SK-N-SH treated with all-trans-retinoic acid at 6 μM for 48 hours (cell line): ENCODE measurements at regions not wholly inside any gene's neighbourhood (a gene's known extent, or its start where the extent isn't known, plus 50 kb on each side); places are given as distances from the start of the nearest gene placed in this dataset.

Experiments
- ATAC-seq: fragments of 200-7000 bp; cut with Tn5 transposase; 3 replicates; pipeline ENCODE4 v1.9.1; 2020; ENCODE audit warnings: mild to moderate bottlenecking, moderate library complexity
- ARNTL ChIP-seq: fragments of 450-650 bp; formaldehyde crosslinking; IDR thresholded peaks from 2 replicates; pipeline ENCODE4 v1.5.0; 2020; ENCODE audit warnings: low read depth, mild to moderate bottlenecking, moderate library complexity, borderline replicate concordance
- BACH2 ChIP-seq: fragments of 250-450 bp; sonication (Bioruptor Pico); IDR thresholded peaks from 2 replicates; pipeline ENCODE4 v1.9.0; 2021; ENCODE audit warnings: mild to moderate bottlenecking, borderline replicate concordance
- CREB5 ChIP-seq: fragments of 250-450 bp; sonication (Bioruptor Pico); IDR thresholded peaks from 2 replicates; pipeline ENCODE4 v1.5.1; 2020; ENCODE audit warnings: low read depth, mild to moderate bottlenecking, moderate library complexity
- CSDC2 ChIP-seq: fragments of 250-450 bp; sonication (Bioruptor Pico); IDR thresholded peaks from 2 replicates; pipeline ENCODE4 v1.5.0; 2020; ENCODE audit warnings: mild to moderate bottlenecking, moderate library complexity
- CSRNP3 ChIP-seq: fragments of 250-450 bp; sonication (Bioruptor Pico); IDR thresholded peaks from 2 replicates; pipeline ENCODE4 v1.5.1; 2021; ENCODE audit warnings: mild to moderate bottlenecking, moderate library complexity
- ESRRG ChIP-seq: fragments of 250-450 bp; sonication (Bioruptor Pico); IDR thresholded peaks from 2 replicates; pipeline ENCODE4 v1.6.1; 2021; ENCODE audit warnings: mild to moderate bottlenecking
- GLIS3 ChIP-seq: fragments of 250-450 bp; sonication (Bioruptor Pico); IDR thresholded peaks from 2 replicates; pipeline ENCODE4 v1.5.0; 2020; ENCODE audit warnings: mild to moderate bottlenecking, moderate library complexity
- ISL1 ChIP-seq: fragments of 250-450 bp; sonication (Bioruptor Pico); IDR thresholded peaks from 2 replicates; pipeline ENCODE4 v2.1.2; 2022; ENCODE audit warnings: mild to moderate bottlenecking, moderate library complexity
- OSR1 ChIP-seq: fragments of 250-450 bp; sonication (Bioruptor Pico); IDR thresholded peaks from 2 replicates; pipeline ENCODE4 v1.8.0; 2022; ENCODE audit warnings: moderate library complexity, mild to moderate bottlenecking, inconsistent platforms
- PATZ1 ChIP-seq: fragments of 250-450 bp; sonication (Bioruptor Pico); IDR thresholded peaks from 2 replicates; pipeline ENCODE4 v1.8.0; 2020; ENCODE audit warnings: mild to moderate bottlenecking, moderate library complexity, borderline replicate concordance
- POU6F1 ChIP-seq: fragments of 250-450 bp; sonication (Bioruptor Pico); IDR thresholded peaks from 2 replicates; pipeline ENCODE4 v1.8.0; 2021; ENCODE audit warnings: low read depth, mild to moderate bottlenecking, moderate library complexity, borderline replicate concordance
- PPARA ChIP-seq: fragments of 250-450 bp; sonication (Bioruptor Pico); IDR thresholded peaks from 2 replicates; pipeline ENCODE4 v1.5.0; 2020; ENCODE audit warnings: mild to moderate bottlenecking, borderline replicate concordance
- RARB ChIP-seq: fragments of 250-450 bp; sonication (Bioruptor Pico); IDR thresholded peaks from 2 replicates; pipeline ENCODE4 v1.8.0; 2021; ENCODE audit warnings: mild to moderate bottlenecking, moderate library complexity
- SNAI2 ChIP-seq: fragments of 250-450 bp; sonication (Bioruptor Pico); IDR thresholded peaks from 2 replicates; pipeline ENCODE4 v1.5.0; 2020; ENCODE audit warnings: mild to moderate bottlenecking, moderate library complexity
- TCF4 ChIP-seq: fragments of 250-450 bp; sonication (Bioruptor Pico); IDR thresholded peaks from 2 replicates; pipeline ENCODE4 v1.8.0; 2021; ENCODE audit warnings: mild to moderate bottlenecking, moderate library complexity, borderline replicate concordance
- TOX ChIP-seq: fragments of 250-450 bp; sonication (Bioruptor Pico); IDR thresholded peaks from 2 replicates; pipeline ENCODE4 v1.8.0; 2021; ENCODE audit warnings: mild to moderate bottlenecking, moderate library complexity, borderline replicate concordance
- ZC3H10 ChIP-seq: fragments of 250-450 bp; sonication (Bioruptor Pico); IDR thresholded peaks from 2 replicates; pipeline ENCODE4 v1.5.1; 2021; ENCODE audit warnings: mild to moderate bottlenecking, moderate library complexity
- ZFP3 ChIP-seq: fragments of 250-450 bp; sonication (Bioruptor Pico); IDR thresholded peaks from 2 replicates; pipeline ENCODE4 v1.5.0; 2020; ENCODE audit warnings: mild to moderate bottlenecking, moderate library complexity
- ZFP30 ChIP-seq: fragments of 450-650 bp; formaldehyde crosslinking; IDR thresholded peaks from 2 replicates; pipeline ENCODE4 v1.5.0; 2022; ENCODE audit warnings: mild to moderate bottlenecking, moderate library complexity
- ZNF565 ChIP-seq: fragments of 450-650 bp; formaldehyde crosslinking; conservative IDR thresholded peaks from 2 replicates; pipeline ENCODE4 v1.5.0; 2020; ENCODE audit warnings: low read depth, mild to moderate bottlenecking, moderate library complexity
- ZNF70 ChIP-seq: fragments of 450-650 bp; formaldehyde crosslinking; IDR thresholded peaks from 2 replicates; pipeline ENCODE4 v1.5.0; 2020; ENCODE audit warnings: mild to moderate bottlenecking, moderate library complexity
- ZNF8 ChIP-seq: fragments of 450-650 bp; formaldehyde crosslinking; IDR thresholded peaks from 2 replicates; pipeline ENCODE4 v1.5.0; 2020; ENCODE audit warnings: mild to moderate bottlenecking, moderate library complexity

- no peak for TF ChIP-seq ZNF565 (CRISPR knock-in tag)
- TF ChIP-seq BACH2: no peak
- no peak for TF ChIP-seq TOX (CRISPR knock-in tag)
- no peak for TF ChIP-seq CSRNP3 (CRISPR knock-in tag)
- TF ChIP-seq ISL1 (CRISPR knock-in tag): 0 out of 2 replicates have a peak, but pooled peaks have one; percentile 10
- no peak for TF ChIP-seq GLIS3 (CRISPR knock-in tag)
- peak; percentile 73; the same call in 2 of the 3 replicates for ATAC-seq
Measured at GRCh38 chr7:19491821-19492452, 216.9 kb downstream of the POLR1F start.

GRCh38 chr7:19491371-19491770 is 217.5 kb downstream of the POLR1F start:
- TF ChIP-seq RARB (CRISPR knock-in tag): no peak
- TF ChIP-seq ARNTL: no peak
- TF ChIP-seq CSRNP3 (CRISPR knock-in tag): no peak
- no peak for TF ChIP-seq ZC3H10 (CRISPR knock-in tag)
- TF ChIP-seq ZNF8 (CRISPR knock-in tag): no peak
- TF ChIP-seq SNAI2 (CRISPR knock-in tag): no peak
- TF ChIP-seq TCF4 (CRISPR knock-in tag): no peak
- TF ChIP-seq BACH2: no peak
- TF ChIP-seq OSR1: no peak
- no peak for TF ChIP-seq ISL1 (CRISPR knock-in tag)
- no peak for TF ChIP-seq CREB5 (CRISPR knock-in tag)
- TF ChIP-seq ZNF565 (CRISPR knock-in tag): no peak
- TF ChIP-seq, all 23 proteins: peak for 0
- ATAC-seq: no peak

GRCh38 chr7:19489162-19489820 is 219.5 kb downstream of the POLR1F start:
- no peak for ATAC-seq
- no peak for TF ChIP-seq POU6F1 (CRISPR knock-in tag)
- TF ChIP-seq ARNTL: no peak
- TF ChIP-seq ZC3H10 (CRISPR knock-in tag): no peak
- TF ChIP-seq ZNF8 (CRISPR knock-in tag): no peak
- no peak for TF ChIP-seq ESRRG (CRISPR knock-in tag)
- TF ChIP-seq ISL1 (CRISPR knock-in tag): no peak
- no peak for TF ChIP-seq PATZ1 (CRISPR knock-in tag)
- no peak for TF ChIP-seq RARB (CRISPR knock-in tag)
- no peak for TF ChIP-seq CSRNP3 (CRISPR knock-in tag)
- TF ChIP-seq BACH2: no peak
- TF ChIP-seq PPARA (CRISPR knock-in tag): no peak
- TF ChIP-seq ZFP30: no peak
- TF ChIP-seq CSDC2 (CRISPR knock-in tag): no peak
- no peak for TF ChIP-seq ZNF70
- no peak for TF ChIP-seq ZFP3 (CRISPR knock-in tag)
- no peak for TF ChIP-seq CREB5 (CRISPR knock-in tag)
- TF ChIP-seq TCF4 (CRISPR knock-in tag): no peak
